ENCODE measurements at regions not wholly inside any gene's neighbourhood (a gene's known extent, or its start where the extent isn't known, plus 50 kb on each side); places are given as distances from the start of the nearest gene placed in this dataset.
"Not testable (repeated sequence)": the region's sequence is repeated elsewhere in the genome, so short reads cannot be mapped to it uniquely, and the experiment has no call there.

DNA sequence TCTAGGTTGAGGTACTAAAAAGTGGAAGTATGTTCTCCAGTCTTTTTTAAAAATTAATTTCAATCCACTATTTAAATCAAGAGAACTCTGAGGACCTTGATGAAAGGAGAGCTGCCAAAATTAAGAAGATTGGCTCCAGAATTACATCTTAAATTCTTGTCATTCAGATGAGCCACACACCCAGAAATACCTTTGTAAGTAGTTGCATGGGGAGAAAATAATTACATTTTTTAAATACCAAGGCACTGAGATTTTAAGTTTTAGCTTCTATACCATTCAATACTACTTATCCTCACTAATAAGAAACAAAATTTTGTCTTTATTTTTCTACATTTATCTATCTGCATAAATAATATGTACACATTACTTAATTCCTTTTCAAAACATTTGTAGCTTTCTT is 1132.8 kb downstream of the OTOL1 start:
- no peak for DNase-seq (ENCODE audit: low read depth in 2 of 2)

DNA sequence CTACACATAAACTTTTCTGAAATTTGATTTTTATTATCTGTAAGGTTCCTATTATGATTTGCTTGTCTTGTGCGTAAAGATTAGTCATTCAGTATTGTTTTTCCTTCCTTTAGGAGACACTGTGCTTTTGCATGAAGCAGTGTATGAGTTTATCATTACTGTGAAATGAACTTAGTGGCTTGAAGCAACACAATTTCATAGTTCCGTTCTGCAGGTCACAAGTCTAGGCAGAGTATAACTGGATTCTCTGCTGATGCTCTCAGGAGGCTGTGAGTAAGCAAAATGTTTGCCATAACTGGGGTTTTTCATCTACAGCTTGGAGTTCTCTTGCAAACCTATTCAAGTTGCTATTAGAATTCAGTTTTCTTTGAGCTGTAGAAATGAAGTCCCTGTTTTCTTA is 1136.1 kb downstream of the OTOL1 start:
- DNase-seq (ENCODE audit: low read depth in 2 of 2), result no peak

DNA sequence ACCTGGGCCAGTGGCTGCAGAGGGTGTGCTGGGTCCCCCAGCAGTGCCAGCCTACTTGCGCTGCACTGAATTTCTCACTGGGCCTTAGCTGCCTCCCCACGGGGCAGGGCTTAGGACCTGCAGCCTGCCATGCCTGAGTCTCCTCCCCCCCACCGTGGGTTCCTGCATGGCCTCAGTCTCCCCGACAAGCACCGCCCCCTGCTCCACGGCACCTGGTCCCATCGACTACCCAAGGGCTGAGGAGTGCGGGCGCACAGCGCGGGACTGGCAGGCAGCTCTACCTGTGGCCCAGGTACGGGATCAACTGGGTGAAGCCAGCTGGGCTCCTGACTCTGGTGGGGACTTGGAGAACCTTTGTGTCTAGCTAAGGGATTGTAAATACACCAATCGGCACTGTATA is 1143.6 kb downstream of the OTOL1 start:
- DNase-seq (ENCODE audit: low read depth in 2 of 2), result not testable (repeated sequence)

DNA sequence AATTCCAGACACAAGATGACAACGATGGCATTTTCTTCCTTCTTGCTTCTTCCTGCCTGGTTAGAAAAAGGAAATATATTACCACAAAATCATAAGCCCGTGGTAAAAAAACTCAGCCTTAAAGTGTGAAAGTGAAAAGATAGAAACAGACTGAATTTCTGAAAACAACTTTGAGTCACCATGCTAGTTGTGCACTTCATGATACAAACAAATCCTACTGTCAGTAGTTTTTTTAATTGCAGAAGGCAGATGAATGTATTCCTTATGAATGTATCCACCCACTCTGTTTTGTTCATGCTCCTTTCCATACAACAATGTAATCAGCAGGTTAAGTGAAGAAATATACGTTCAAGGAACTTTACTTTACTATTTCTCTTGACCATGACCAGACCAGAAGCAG is 1144.7 kb downstream of the OTOL1 start:
- DNase-seq (ENCODE audit: low read depth in 2 of 2), result no peak

DNA sequence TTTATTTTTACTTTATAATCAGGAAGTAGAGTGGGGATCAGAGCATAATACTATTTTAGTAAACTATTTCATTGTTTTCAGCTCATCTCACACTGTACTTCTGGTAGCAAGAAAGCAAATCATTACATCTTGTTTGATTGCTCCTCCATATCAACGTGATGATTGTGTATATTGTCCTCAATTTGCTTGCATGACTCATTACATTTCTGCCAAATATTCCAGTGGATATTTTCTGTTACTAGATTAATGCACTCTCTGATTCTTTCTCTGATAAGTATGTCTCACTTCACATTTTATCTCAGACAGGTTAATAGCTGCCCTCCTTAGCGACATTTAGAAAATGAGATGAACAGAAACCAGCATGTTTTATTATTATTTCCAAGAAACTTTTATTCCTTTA is 1145.3 kb downstream of the OTOL1 start:
- no peak for DNase-seq (ENCODE audit: low read depth in 2 of 2)

DNA sequence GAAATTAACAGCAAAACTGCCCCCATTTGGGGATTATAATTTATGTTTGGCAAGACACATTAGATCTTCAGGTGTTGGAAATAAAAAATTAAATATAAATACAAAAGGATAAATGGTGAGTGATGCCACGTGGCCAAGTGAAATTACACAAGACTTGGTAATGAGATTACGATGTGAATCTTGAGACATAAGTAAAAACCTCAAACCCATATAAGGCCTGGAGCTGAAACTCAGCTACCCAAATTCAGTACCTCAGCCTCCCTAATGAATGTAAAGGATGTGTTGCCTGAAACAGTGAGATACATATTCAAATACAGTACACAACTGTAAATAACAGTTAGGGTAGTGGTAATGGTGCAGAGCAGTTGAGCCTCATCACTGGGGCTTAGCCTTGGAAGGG is 1146.6 kb downstream of the OTOL1 start:
- no peak for DNase-seq (ENCODE audit: low read depth in 2 of 2)

DNA sequence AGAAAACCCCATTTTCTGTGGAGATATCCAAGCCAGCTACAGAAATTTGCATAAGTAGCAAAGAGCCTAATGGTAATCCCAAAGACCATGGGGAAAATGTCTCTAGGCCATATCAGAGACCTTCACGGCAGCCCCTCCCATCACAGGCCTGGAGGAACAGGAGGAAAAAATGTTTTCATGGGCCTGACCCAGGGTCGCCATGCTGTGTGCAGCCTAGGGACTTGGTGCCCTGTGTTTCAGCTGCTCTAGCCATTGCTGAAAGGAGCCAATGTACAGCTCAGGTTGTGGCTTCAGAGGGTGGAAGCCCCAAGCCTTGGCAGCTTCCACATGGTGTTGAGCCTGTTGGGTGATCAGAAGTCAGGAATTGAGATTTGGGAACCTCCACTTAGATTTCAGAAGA is 1150.7 kb downstream of the OTOL1 start:
- DNase-seq (ENCODE audit: low read depth in 2 of 2), result no peak

DNA sequence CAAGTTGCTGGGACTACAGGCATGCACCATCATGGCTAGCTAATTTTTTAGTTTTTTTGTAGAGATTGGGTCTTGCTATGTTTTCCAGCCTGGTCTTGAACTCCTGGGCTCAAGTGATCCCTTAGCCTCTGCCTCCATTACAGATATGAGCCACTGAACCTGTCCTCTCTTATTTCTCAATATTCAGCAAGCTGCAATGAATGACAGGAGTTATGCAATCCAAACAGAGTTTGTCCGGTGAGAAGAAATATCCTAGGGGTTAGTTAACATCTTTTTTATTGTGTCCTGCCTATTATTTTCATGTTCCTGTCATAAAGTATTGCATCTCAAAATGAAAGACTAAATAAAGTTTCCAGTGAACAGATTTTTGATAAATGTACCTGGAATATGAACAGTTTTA is 1161.4 kb downstream of the OTOL1 start:
- no peak for DNase-seq (ENCODE audit: low read depth in 2 of 2)

DNA sequence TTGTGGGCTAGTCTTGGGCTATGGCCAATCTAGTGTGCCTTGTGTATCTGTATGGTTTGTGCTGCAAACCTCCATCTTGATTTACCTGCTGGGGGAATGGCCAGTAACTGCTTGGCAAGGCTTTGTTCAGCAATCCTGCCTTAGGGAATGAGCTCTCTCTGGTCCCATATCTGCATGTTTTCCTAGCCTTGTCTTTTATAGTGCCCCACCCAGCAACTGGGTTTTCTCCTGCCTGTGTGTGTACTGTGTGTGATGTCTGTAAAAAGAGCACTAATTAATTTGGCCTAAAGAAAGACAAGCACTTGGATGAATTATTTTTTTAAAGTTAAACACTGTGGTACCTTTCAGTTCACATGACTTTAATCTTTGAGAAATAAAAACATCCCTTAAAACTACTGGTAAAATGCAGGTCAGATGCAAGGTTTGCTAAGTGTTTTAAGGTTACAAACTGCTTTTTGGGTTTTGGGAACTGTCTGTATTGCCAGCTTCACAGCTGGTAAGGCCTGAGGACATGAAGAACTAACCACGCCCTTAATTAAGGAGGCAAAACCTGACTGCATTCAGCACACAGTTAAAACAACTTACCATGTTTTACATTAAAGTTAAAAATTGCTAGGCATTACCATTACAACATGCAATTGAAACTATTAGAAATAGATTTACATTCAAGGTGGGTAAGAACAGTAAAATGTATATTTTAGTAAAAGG is 1169.2 kb downstream of the OTOL1 start:
- no peak for DNase-seq (ENCODE audit: low read depth in 2 of 2)

DNA sequence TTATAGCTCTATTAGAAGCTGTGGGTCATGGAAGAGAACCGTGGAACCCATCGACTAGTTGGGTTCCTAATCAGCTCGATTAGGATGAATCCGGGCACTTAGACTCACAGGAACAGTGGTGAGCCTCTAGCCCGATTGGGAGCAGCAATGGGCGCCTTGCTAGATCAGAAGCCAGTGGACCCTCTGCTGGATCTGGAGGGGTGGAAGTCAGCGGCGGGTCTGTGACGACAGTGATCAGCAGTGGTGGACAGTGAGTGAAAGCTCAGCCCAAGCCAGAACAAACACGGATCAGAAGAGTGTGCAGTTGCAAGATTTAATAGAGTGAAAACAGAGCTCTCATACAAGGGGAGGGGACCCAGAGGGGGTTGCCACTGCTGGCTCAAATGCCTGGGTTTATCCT is 1170.2 kb downstream of the OTOL1 start:
- DNase-seq (ENCODE audit: low read depth in 2 of 2), result no peak

DNA sequence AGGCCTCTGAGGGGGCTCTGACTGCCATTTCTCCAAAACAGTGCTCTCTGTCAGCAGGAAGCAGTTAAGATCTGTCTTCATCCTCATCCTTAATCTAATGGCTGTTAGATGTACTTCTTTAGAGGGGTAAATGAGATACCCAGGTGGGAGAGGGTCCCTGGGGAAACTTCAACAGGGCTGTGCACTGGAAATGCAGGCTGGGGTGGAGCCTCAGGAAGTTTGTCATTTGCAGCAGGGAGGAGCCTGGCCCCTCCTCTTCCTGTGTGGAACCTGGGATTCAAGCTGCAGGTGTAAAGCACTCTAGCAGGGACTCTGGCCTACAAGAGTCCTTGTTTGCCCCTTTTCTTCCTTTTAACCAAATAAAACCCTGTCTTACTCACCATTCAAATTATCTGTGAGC is 1173.6 kb downstream of the OTOL1 start:
- DNase-seq (ENCODE audit: low read depth in 2 of 2), result no peak

DNA sequence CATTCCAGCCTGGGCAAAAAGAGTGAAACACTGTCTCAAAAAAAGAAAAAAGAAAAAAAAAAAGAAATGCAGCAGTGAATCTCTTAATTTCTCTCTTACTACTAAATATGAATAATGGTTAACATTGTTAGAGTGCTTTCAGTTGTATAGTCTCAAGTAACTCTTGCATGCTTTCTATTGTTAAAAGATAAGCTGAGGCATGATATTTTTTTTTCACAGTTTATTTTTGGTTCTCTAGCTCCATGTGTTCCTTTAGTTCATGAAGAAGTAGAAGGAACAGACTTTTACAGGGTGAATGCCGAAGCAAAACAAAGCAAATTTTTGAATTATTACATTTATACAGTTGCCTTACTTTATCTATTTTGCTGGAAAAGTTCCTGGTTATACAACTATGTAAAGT is 1180.9 kb downstream of the OTOL1 start:
- DNase-seq (ENCODE audit: low read depth in 2 of 2), result no peak

DNA sequence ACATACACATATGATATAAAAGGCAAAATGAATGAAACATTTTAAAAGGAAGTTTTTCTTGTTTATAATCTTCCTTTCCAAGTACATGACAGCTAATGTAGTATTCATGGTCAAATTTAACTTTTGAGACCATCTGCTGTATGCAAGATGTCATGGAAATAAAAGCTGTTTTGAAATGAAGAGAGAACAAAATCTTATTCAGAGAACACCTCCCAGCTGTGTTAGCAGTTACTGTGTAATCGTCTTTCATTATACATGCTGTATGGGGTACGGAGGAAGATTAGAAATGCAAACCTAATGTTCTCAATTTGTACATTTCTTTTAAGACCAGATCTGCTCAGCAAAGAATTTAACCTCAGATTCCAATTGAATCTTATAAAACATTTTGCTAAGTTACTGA is 1182.3 kb downstream of the OTOL1 start:
- DNase-seq (ENCODE audit: low read depth in 2 of 2), result no peak

DNA sequence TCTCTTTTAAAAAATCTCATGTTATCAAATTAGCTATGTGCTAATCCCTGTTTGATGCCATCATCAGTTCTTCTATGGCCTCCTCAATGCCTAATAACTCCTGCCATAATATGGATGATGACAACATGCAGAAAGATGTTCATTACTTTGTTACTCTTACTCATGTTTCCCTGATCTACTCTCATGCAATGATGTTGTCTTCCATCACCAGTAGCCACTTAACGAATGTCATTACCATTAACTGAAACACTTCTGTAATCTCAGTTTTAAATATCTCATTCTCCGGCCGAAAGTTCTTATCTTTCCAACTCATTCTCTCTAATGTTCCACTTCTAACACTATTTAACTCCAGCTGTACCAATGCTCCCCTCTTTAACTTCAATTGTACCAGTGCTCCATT is 1187.7 kb downstream of the OTOL1 start:
- no peak for DNase-seq (ENCODE audit: low read depth in 2 of 2)

DNA sequence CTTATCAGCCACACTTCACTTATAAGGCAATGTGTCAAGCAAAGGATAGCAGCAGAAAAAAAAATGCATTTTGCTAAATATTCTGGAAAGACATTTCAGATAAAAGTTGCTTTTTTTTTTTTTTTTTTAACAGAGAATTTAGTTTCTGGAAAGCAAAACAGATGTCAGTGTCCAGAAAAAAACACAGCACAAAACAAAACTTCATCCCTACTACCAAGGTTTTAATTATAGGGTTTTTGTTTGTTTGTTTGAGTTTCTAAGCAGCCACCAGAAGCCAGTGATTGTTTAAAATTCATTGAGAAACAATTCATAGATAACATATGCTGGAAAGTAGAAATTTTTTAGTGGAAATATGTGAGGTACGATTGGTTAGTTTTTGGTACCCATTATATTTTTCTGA is 1202.7 kb downstream of the OTOL1 start:
- DNase-seq (ENCODE audit: low read depth in 2 of 2), result no peak

DNA sequence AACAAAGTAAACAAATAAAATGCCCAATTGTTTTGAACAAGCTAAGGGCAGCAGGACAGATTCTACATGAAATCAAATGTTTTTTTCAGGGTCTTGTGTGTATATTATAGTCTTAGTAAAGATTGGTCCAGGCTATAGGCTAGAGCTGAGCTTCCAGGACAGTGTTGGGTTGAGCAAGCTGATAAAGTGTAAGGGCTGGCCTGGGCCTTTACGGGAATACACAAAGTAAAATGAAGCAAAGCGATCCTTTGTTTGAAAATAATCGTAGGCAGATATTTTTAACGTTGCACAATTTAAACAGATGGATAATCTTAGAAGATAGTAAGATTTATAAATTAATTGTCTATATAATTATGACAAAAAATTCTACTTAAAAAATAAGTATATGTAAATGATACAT is 1204.6 kb downstream of the OTOL1 start:
- DNase-seq (ENCODE audit: low read depth in 2 of 2), result no peak

DNA sequence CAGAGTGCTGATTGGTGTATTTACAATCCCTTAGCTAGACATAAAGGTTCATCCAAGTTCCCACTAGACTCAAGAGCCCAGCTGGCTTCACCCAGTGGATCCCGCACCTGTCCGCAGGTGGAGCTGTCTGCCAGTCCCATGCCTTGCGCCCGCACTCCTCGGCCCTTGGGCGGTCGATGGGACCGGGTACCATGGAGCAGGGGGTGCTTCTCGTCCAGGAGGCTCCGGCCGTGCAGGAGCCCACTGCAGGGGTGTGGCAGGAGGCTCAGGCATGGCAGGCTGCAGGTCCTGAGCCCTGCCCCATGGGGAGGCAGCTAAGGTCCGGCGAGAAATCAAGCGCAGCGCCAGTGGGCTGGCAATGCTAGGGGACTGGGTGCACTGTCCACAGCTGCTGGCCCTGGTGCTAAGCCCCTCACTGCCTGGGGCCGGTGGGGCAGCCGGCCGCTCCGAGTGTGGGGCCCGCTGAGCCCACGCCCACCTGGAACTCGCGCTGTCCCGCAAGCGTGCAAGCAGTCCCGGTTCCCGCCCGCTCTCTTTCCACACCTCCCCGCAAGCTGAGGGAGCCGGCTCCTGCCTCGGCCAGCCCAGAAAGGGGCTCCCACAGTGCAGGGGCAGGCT is 1206.3 kb downstream of the OTOL1 start:
- DNase-seq (ENCODE audit: low read depth in 2 of 2), result no peak

DNA sequence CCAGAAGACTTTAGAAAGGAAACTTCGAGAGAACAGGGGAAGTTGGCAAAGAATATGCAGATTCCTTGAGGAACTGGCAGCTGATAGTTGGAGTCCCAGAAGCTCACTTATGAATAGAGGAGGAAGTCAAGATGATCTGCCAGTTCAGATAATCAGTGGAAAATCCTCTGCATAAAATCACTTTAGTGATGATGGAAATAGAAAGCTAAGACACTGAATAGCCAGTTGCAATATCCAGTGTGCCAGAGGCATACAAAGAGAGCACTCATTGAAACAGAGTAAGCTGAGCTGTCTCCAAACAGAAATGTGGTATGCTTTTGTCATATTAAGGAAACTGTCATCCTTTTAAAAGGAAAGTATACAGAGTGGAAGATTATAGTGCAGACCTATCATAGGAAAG is 1207.6 kb downstream of the OTOL1 start:
- DNase-seq (ENCODE audit: low read depth in 2 of 2), result no peak

DNA sequence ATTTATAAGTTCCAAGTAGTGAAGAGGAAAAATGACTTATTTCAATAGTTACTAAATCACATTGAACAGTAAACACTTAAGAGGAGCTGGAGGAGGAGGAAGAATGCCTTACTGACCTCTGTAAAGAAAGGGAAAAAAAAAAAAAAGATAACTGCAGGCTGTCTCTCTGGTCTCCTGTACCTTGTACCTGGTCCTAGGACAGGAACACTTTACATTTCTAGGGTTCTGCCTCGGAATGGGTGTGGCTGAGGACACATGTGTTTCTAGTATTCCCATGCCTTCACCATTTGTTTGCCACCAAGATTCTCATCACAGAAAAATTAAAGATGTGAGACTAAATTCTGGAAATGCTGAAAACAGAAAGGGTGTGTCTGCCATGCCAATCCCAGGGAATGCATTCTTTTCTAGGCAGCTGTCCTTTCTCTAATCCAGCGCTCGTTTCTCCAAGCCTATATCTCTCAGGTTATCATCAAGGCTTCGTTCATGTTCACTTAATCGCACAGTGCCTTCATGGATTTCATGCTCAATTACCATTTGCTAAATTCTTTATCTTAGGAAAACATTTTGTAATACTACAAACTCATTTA is 1208.3 kb downstream of the OTOL1 start:
- no peak for DNase-seq (ENCODE audit: low read depth in 2 of 2)

DNA sequence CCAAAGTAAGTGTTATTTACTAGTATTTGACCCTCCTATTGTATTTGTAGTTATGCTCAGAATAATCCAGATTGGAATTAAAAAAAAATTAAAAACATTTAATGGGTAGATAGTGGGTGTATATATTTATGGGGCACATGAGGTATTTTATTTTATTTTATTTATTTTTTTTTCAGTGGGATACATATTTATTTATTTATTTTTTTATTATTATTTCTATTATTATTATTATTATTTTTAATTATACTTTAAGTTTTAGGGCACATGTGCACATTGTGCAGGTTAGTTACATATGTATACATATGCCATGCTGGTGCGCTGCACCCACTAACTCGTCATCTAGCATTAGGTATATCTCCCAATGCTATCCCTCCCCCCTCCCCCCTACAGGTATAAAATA is 1211.8 kb downstream of the OTOL1 start:
- DNase-seq (ENCODE audit: low read depth in 2 of 2), result not testable (repeated sequence)

DNA sequence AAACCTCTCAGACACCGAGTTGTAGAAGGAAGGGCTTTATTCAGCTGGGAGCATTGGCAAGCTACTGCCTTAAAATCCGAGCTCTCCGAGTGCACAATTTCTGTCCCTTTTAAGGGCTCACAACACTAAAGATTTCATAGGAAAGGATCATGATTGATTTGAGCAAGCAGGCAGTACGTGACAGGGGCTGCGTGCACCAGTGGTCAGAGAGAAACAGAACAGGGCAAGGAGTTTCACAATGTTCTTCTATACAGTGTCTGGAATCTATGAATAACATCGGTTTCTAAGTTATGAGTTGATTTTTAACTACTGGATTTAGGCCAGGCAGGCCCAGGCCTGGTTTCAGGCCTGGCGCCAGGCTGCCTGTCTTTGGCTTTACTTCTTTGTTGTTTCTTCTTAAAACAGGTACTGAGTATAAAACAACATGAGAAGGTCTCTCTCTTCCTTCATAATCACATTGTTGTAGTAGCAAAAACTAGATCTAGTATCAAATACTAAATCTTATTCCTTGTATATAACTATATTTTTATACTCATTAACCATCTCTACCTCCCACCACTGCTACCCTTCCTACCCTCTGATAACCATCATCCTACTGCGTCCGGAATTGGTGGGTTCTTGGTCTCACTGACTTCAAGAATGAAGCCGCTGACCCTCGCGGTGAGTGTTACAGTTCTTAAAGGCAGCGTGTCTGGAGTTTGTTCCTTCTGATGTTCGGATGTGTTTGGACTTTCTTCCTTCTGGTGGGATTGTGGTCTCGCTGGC is 1212.5 kb downstream of the OTOL1 start:
- not testable (repeated sequence) for DNase-seq (ENCODE audit: low read depth in 2 of 2)

DNA sequence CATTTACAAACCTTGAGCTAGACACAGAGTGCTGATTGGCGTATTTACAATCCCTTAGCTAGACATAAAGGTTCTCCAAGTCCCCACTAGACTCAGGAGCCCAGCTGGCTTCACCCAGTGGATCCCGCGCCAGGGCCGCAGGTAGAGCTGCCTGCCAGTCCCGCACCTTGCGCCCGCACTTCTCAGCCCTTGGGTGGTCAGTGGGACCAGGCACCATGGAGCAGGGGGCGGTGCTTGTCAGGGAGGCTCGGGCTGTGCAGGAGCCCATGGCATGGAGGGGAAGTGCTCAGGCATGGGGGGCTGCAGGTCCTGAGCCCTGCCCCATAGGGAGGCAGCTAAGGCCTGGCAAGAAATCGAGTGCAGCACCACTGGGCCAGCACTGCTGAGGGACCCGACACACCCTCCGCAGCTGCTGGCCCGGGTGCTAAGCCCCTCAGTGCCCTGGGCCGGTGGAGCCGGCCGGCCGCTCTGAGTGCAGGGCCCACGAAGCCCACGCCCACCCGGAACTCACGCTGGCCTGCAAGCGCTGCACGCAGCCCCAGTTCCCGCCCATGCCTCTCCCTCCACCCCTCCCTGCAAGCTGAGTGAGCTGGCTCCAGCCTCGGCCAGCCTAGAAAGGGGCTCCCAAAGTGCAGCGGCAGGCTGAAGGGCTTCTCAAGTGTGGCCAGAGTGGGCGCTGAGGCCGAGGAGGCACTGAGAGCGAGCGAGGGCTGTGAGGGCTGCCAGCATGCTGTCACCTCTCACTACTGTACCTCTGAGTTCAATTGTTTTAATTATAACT is 1213.9 kb downstream of the OTOL1 start:
- DNase-seq (ENCODE audit: low read depth in 2 of 2), result no peak
